H9 (cell line): ENCODE measurements at regions not wholly inside any gene's neighbourhood (a gene's known extent, or its start where the extent isn't known, plus 50 kb on each side); places are given as distances from the start of the nearest gene placed in this dataset.
A peak's percentile ranks its signal among the peaks of the same experiment; 100 is the strongest.

ENCODE experiments used
- DNase-seq: peaks from one replicate; pipeline ENCODE4 v3.0.0-alpha.2; 2017
- H2AFZ ChIP-seq: one replicate; pipeline ENCODE4 v1.6.1; 2013; ENCODE audit warnings: mild to moderate bottlenecking, low read length, control low read depth, moderate library complexity
- H2AK5ac ChIP-seq: 2 replicates; pipeline ENCODE4 v1.6.1; 2013; ENCODE audit warnings: low read length, control low read depth, mixed read lengths; ENCODE audit not compliant: insufficient read length
- H2BK120ac ChIP-seq: one replicate; pipeline ENCODE4 v1.6.1; 2013; ENCODE audit warnings: low read depth, mild to moderate bottlenecking, low read length, control low read depth, inconsistent platforms; ENCODE audit not compliant: poor library complexity, severe bottlenecking
- H2BK12ac ChIP-seq: 2 replicates; pipeline ENCODE4 v1.6.1; 2013; ENCODE audit warnings: low read length, control low read depth, mixed read lengths, low read depth; ENCODE audit not compliant: insufficient read length
- H2BK15ac ChIP-seq: 2 replicates; pipeline ENCODE4 v1.6.1; 2013; ENCODE audit warnings: low read depth, low read length, control low read depth
- H2BK20ac ChIP-seq: one replicate; pipeline ENCODE4 v1.6.1; 2013; ENCODE audit warnings: low read depth, mild to moderate bottlenecking, low read length, control low read depth, inconsistent platforms; ENCODE audit not compliant: poor library complexity, severe bottlenecking
- H2BK5ac ChIP-seq: 2 replicates; pipeline ENCODE4 v1.6.1; 2013; ENCODE audit warnings: low read length, control low read depth, mixed read lengths; ENCODE audit not compliant: insufficient read length
- H3K14ac ChIP-seq: 2 replicates; pipeline ENCODE4 v1.6.1; 2013; ENCODE audit warnings: low read length, control low read depth; ENCODE audit not compliant: insufficient read depth
- H3K18ac ChIP-seq: 2 replicates; pipeline ENCODE4 v1.6.1; 2013; ENCODE audit warnings: low read depth, mild to moderate bottlenecking, mixed read lengths, low read length, control low read depth; ENCODE audit not compliant: insufficient read length
- H3K23ac ChIP-seq: 2 replicates; pipeline ENCODE4 v1.6.1; 2013; ENCODE audit warnings: low read length, control low read depth, mixed read lengths, low read depth; ENCODE audit not compliant: insufficient read length
- H3K23me2 ChIP-seq: 2 replicates; pipeline ENCODE4 v1.6.1; 2013; ENCODE audit warnings: low read depth, mild to moderate bottlenecking, mixed read lengths, low read length, control low read depth; ENCODE audit not compliant: insufficient read length, poor library complexity, severe bottlenecking
- H3K27ac ChIP-seq: 2 replicates; pipeline ENCODE4 v1.5.1; 2013; ENCODE audit warnings: low read length, control low read depth, mixed read lengths, low read depth; ENCODE audit not compliant: insufficient read length
- H3K27me3 ChIP-seq: 2 replicates; pipeline ENCODE4 v1.6.1; 2013; ENCODE audit warnings: low read length, control low read depth, inconsistent platforms; ENCODE audit not compliant: insufficient read depth
- H3K4ac ChIP-seq: 2 replicates; pipeline ENCODE4 v1.6.1; 2013; ENCODE audit warnings: low read depth, mild to moderate bottlenecking, control low read depth, inconsistent platforms, low read length, moderate library complexity
- H3K4me1 ChIP-seq: 2 replicates; pipeline ENCODE4 v1.6.1; 2013; ENCODE audit warnings: low read length, control low read depth, inconsistent platforms; ENCODE audit not compliant: insufficient read depth
- H3K4me2 ChIP-seq: 2 replicates; pipeline ENCODE4 v1.6.1; 2013; ENCODE audit warnings: low read length, control low read depth, mixed read lengths; ENCODE audit not compliant: insufficient read length, insufficient read depth
- H3K56ac ChIP-seq: 2 replicates; pipeline ENCODE4 v1.6.1; 2013; ENCODE audit warnings: low read depth, mild to moderate bottlenecking, mixed read lengths, low read length, control low read depth; ENCODE audit not compliant: insufficient read length
- H3K79me1 ChIP-seq: 2 replicates; pipeline ENCODE4 v1.6.1; 2013; ENCODE audit warnings: low read depth, mild to moderate bottlenecking, moderate library complexity, low read length, control low read depth, inconsistent platforms; ENCODE audit not compliant: insufficient read depth, poor library complexity, severe bottlenecking
- H3K79me2 ChIP-seq: 2 replicates; pipeline ENCODE4 v1.6.1; 2013; ENCODE audit warnings: low read length, control low read depth, inconsistent platforms; ENCODE audit not compliant: insufficient read depth
- H3K9ac ChIP-seq: 2 replicates; pipeline ENCODE4 v1.6.1; 2013; ENCODE audit warnings: low read length, control low read depth, mixed read lengths; ENCODE audit not compliant: insufficient read length; ENCODE audit errors: extremely low read depth
- H3K9me3 ChIP-seq: one replicate; pipeline ENCODE4 v1.6.1; 2013; ENCODE audit warnings: low read depth, low read length, inconsistent platforms; ENCODE audit not compliant: control insufficient read depth
- H3T11ph ChIP-seq: one replicate; pipeline ENCODE4 v1.6.1; 2013; ENCODE audit warnings: mild to moderate bottlenecking, low read length, control low read depth, inconsistent platforms
- H4K20me1 ChIP-seq: one replicate; pipeline ENCODE4 v1.6.1; 2013; ENCODE audit not compliant: control insufficient read depth, insufficient read length, insufficient read depth
- H4K5ac ChIP-seq: 2 replicates; pipeline ENCODE4 v1.6.1; 2013; ENCODE audit warnings: low read depth, mild to moderate bottlenecking, mixed read lengths, low read length, control low read depth; ENCODE audit not compliant: insufficient read length
- H4K8ac ChIP-seq: replicated peaks from 2 replicates; pipeline ENCODE4 v1.6.1; 2013; ENCODE audit warnings: low read length, control low read depth, mixed read lengths, low read depth; ENCODE audit not compliant: insufficient read length
- H4K91ac ChIP-seq: 2 replicates; pipeline ENCODE4 v1.6.1; 2013; ENCODE audit warnings: low read depth, mild to moderate bottlenecking, moderate library complexity, mixed read lengths, low read length, control low read depth; ENCODE audit not compliant: insufficient read length
- H3K27ac Mint-ChIP-seq, 3 experiments: 2 replicates in 2 of 3; 3 replicates in 1 of 3; pipeline ENCODE4 v1.8.0; 2020 to 2021; ENCODE audit warnings: mixed read lengths in 3 of 3, mild to moderate bottlenecking in 1 of 3, moderate library complexity in 1 of 3
- H3K27me3 Mint-ChIP-seq: 2 replicates; pipeline ENCODE4 v1.8.0; 2021; ENCODE audit warnings: low read depth, mild to moderate bottlenecking, moderate library complexity, mixed read lengths
- H3K36me3 Mint-ChIP-seq, 3 experiments: 2 replicates in 2 of 3; 3 replicates in 1 of 3; pipeline ENCODE4 v1.8.0; 2020 to 2021; ENCODE audit warnings: low read depth in 3 of 3, mixed read lengths in 3 of 3; ENCODE audit not compliant: insufficient read depth in 1 of 3
- H3K4me1 Mint-ChIP-seq, 2 experiments: 2 replicates each; pipeline ENCODE4 v1.8.0; 2020; ENCODE audit warnings: mixed read lengths in 2 of 2
- H3K4me3 Mint-ChIP-seq, 2 experiments: 2 replicates in 1 of 2; 3 replicates in 1 of 2; pipeline ENCODE4 v1.8.0; 2020 to 2021; ENCODE audit warnings: mild to moderate bottlenecking in 2 of 2, mixed read lengths in 2 of 2, moderate library complexity in 1 of 2
- H3K9me3 Mint-ChIP-seq, 2 experiments: 2 replicates in 1 of 2; 3 replicates in 1 of 2; pipeline ENCODE4 v1.8.0; 2020; ENCODE audit warnings: mild to moderate bottlenecking in 2 of 2, mixed read lengths in 2 of 2, moderate library complexity in 1 of 2
- CTCF ChIP-seq: fragments of 200-600 bp; sonication (generic); conservative IDR thresholded peaks from 3 replicates; pipeline ENCODE4 v1.8.0; 2021; ENCODE audit warnings: antibody characterized with exemption, mild to moderate bottlenecking
- WGBS: extraction: QIAGEN DNeasy Blood & Tissue Kit; methylation state at CpG from one replicate; pipeline ENCODE4 v1.1.7; 2013; ENCODE audit warnings: missing lambda C conversion rate, low lambda C conversion rate, mixed read lengths; ENCODE audit not compliant: insufficient read length; ENCODE audit errors: extremely low coverage; 5-methylcytosine and 5-hydroxymethylcytosine counted together

GRCh38 chr4:159950707-159951106 is 847.8 kb downstream of the RAPGEF2 start:
- Histone ChIP-seq H3K23me2 (no peaks in the 10 kb centered on the region), H3K4ac (no peak overlapping the region), H3K56ac (no peak overlapping the region), H3K79me1 (no peaks in the 10 kb centered on the region), H2AK5ac (no peak overlapping the region), H3K27me3 (no peaks in the 10 kb centered on the region), H4K20me1 (no peaks in the 10 kb centered on the region), H3K27ac (no peak overlapping the region), H2AFZ (no peak overlapping the region), H2BK15ac (no peak overlapping the region), H3K23ac (no peak overlapping the region), H3T11ph (no peak overlapping the region), H3K9ac (no peak overlapping the region), H3K4me1 (no peaks in the 10 kb centered on the region; the same call in 1 of the 2 replicates), H3K4me2 (no peak overlapping the region), H4K8ac (no peak overlapping the region), H2BK120ac (no peak overlapping the region), H2BK20ac (no peak overlapping the region), H2BK12ac (no peak overlapping the region), H3K9me3 (no peaks in the 10 kb centered on the region), H3K79me2 (no peaks in the 10 kb centered on the region), H4K91ac (no peak overlapping the region), H3K14ac (no peak overlapping the region), H3K18ac (no peak overlapping the region), H2BK5ac (no peak overlapping the region), H4K5ac (no peak overlapping the region)
- Mint-ChIP-seq H3K4me3 (no peak overlapping the region), H3K36me3 (peaks cover 3 to 13% (median 3%) of the 10 kb centered on the region in 3 experiments; a peak in 5 of 7 replicates), H3K27me3 (no peaks in the 10 kb centered on the region), H3K27ac (peak overlapping the region; percentile 11 to 97 (median 74); a peak in 6 of 7 replicates), H3K9me3 (peaks cover 0 to 3% of the 10 kb centered on the region in 2 experiments; a peak in 2 of 5 replicates), H3K4me1 (peaks cover 34 to 37% of the 10 kb centered on the region in 2 experiments)
- no CpG with 5 or more reads among the region's 1 CpG for WGBS
- TF ChIP-seq CTCF = no peak
- peak; percentile 38 for DNase-seq
